OCI-LY1 (cell line): ENCODE measurements at regions not wholly inside any gene's neighbourhood (a gene's known extent, or its start where the extent isn't known, plus 50 kb on each side); places are given as distances from the start of the nearest gene placed in this dataset.
A peak's percentile ranks its signal among the peaks of the same experiment; 100 is the strongest.

Experiments
- H2AFZ ChIP-seq: fragments of 200-600 bp; sonication (generic), shearing (Covaris generic); 2 replicates; pipeline ENCODE4 v1.6.0; 2014; ENCODE audit warnings: antibody characterized with exemption, mild to moderate bottlenecking, low read length
- H3F3A ChIP-seq: fragments of 200-600 bp; sonication (generic), shearing (Covaris generic); 2 replicates; pipeline ENCODE4 v1.6.0; 2014; ENCODE audit warnings: mild to moderate bottlenecking, antibody characterized with exemption, low read length, moderate library complexity; ENCODE audit not compliant: insufficient read depth
- H3K27ac ChIP-seq: fragments of 200-600 bp; sonication (generic); 2 replicates; pipeline ENCODE4 v1.5.1; 2014; ENCODE audit warnings: low read length, mixed run types, mild to moderate bottlenecking, low read depth; ENCODE audit not compliant: poor library complexity, severe bottlenecking
- H3K27me3 ChIP-seq: fragments of 200-600 bp; sonication (generic); 2 replicates; pipeline ENCODE4 v1.6.0; 2014; ENCODE audit warnings: antibody characterized with exemption, mild to moderate bottlenecking, low read length, moderate library complexity; ENCODE audit not compliant: insufficient read depth
- H3K36me3 ChIP-seq: fragments of 200-600 bp; sonication (generic); 2 replicates; pipeline ENCODE4 v1.6.1; 2014; ENCODE audit warnings: mild to moderate bottlenecking, antibody characterized with exemption, low read length, moderate library complexity, mixed read lengths; ENCODE audit not compliant: insufficient read depth
- H3K4me1 ChIP-seq: fragments of 200-600 bp; sonication (generic); 2 replicates; pipeline ENCODE4 v1.5.1; 2014; ENCODE audit warnings: mild to moderate bottlenecking, low read length, moderate library complexity; ENCODE audit not compliant: insufficient read depth, severe bottlenecking
- H3K4me2 ChIP-seq: fragments of 200-600 bp; sonication (generic), shearing (Covaris generic); 2 replicates; pipeline ENCODE4 v1.6.1; 2014; ENCODE audit warnings: low read length
- H3K4me3 ChIP-seq: fragments of 200-600 bp; sonication (generic); 2 replicates; pipeline ENCODE4 v1.5.1; 2014; ENCODE audit warnings: low read length, low read depth, mild to moderate bottlenecking, mixed read lengths; ENCODE audit not compliant: poor library complexity, severe bottlenecking
- H3K79me2 ChIP-seq: fragments of 200-600 bp; shearing (Covaris generic); 2 replicates; pipeline ENCODE4 v1.6.1; 2016; ENCODE audit warnings: mixed run types, low read length, mixed read lengths; ENCODE audit not compliant: insufficient read depth
- H3K9ac ChIP-seq: fragments of 200-600 bp; sonication (generic), shearing (Covaris generic); 2 replicates; pipeline ENCODE4 v1.6.1; 2014; ENCODE audit warnings: mild to moderate bottlenecking, low read length, mixed read lengths
- H3K9me2 ChIP-seq: fragments of 200-600 bp; sonication (generic), shearing (Covaris generic); 2 replicates; pipeline ENCODE4 v1.6.1; 2014; ENCODE audit warnings: low read depth, mild to moderate bottlenecking, low read length, mixed read lengths
- H3K9me3 ChIP-seq: fragments of 200-600 bp; shearing (Covaris generic); 2 replicates; pipeline ENCODE4 v1.6.1; 2014; ENCODE audit warnings: low read length, mixed read lengths
- H4K20me1 ChIP-seq: fragments of 200-600 bp; sonication (generic), shearing (Covaris generic); 2 replicates; pipeline ENCODE4 v1.6.0; 2016; ENCODE audit warnings: mild to moderate bottlenecking, low read length; ENCODE audit not compliant: insufficient read depth
- EZH2 ChIP-seq: fragments of 200-600 bp; sonication (generic), shearing (Covaris generic); IDR thresholded peaks from 2 replicates; pipeline ENCODE4 v1.8.0; 2017; ENCODE audit warnings: borderline replicate concordance, mixed run types, mild to moderate bottlenecking, antibody characterized with exemption, low read length, moderate library complexity, mixed read lengths
- TF ChIP-seq, protein P1 (sequence below): fragments of 200-600 bp; sonication (generic), shearing (Covaris generic); IDR thresholded peaks from 2 replicates; pipeline ENCODE4 v1.5.1; 2017; ENCODE audit warnings: mild to moderate bottlenecking, antibody characterized with exemption, low read length, moderate library complexity, mixed read lengths

DNA sequence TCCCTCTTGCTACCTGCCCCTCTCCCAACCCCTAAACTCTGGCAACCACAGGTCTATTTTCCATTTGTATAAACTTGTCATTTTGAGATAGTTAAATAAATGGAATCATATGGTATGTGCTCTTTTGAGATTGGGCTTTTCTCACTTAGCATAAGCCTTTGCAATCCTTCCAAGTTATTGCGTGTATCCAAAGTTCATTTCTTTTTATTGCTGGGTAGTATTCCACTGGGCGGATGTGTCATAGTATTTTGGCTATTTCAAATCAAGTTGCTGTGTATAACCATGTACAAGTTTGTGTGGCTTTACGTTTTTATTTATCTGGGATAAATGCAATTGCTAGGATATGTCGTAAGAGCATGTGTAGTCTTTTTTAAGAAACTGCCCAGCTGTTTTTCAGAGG lies 55.5 kb upstream of the CUL3 start:
- no peaks in the 10 kb centered on the region for H3K36me3 ChIP-seq
- peaks cover 58% of the 10 kb centered on the region for H3K4me1 ChIP-seq
- no peak overlapping the region for H3K9ac ChIP-seq
- TF ChIP-seq, protein P1, sequence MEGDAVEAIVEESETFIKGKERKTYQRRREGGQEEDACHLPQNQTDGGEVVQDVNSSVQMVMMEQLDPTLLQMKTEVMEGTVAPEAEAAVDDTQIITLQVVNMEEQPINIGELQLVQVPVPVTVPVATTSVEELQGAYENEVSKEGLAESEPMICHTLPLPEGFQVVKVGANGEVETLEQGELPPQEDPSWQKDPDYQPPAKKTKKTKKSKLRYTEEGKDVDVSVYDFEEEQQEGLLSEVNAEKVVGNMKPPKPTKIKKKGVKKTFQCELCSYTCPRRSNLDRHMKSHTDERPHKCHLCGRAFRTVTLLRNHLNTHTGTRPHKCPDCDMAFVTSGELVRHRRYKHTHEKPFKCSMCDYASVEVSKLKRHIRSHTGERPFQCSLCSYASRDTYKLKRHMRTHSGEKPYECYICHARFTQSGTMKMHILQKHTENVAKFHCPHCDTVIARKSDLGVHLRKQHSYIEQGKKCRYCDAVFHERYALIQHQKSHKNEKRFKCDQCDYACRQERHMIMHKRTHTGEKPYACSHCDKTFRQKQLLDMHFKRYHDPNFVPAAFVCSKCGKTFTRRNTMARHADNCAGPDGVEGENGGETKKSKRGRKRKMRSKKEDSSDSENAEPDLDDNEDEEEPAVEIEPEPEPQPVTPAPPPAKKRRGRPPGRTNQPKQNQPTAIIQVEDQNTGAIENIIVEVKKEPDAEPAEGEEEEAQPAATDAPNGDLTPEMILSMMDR: no peak
- no peak for TF ChIP-seq EZH2
- H4K20me1 ChIP-seq: no peaks in the 10 kb centered on the region
- 0 out of 2 replicates have a peak, but pooled peaks cover 5% of the 10 kb centered on the region for H3F3A ChIP-seq
- peaks cover 4% of the 10 kb centered on the region; the same call in 1 of the 2 replicates for H3K9me3 ChIP-seq
- H3K9me2 ChIP-seq: no peaks in the 10 kb centered on the region
- no peak overlapping the region for H3K4me2 ChIP-seq
- H3K4me3 ChIP-seq: no peak overlapping the region
- H3K79me2 ChIP-seq: no peaks in the 10 kb centered on the region
- no peaks in the 10 kb centered on the region for H3K27me3 ChIP-seq
- H3K27ac ChIP-seq: peak overlapping the region; percentile 100
- no peak overlapping the region for H2AFZ ChIP-seq

GRCh38 chr2:224638301-224638823 lies 53.2 kb upstream of the CUL3 start:
- H3F3A ChIP-seq: 0 out of 2 replicates have a peak, but pooled peaks cover 5% of the 10 kb centered on the region
- peak overlapping the region; percentile 64 for H3K4me2 ChIP-seq
- no peaks in the 10 kb centered on the region for H3K9me2 ChIP-seq
- peak overlapping the region; percentile 100 for H3K27ac ChIP-seq
- H3K36me3 ChIP-seq: no peaks in the 10 kb centered on the region
- H3K9me3 ChIP-seq: peaks cover 4% of the 10 kb centered on the region; the same call in 1 of the 2 replicates
- no peaks in the 10 kb centered on the region for H3K27me3 ChIP-seq
- peak overlapping the region; percentile 70 for H3K9ac ChIP-seq
- peak overlapping the region; percentile 32 for H3K4me3 ChIP-seq
- no peak for TF ChIP-seq EZH2
- TF ChIP-seq, protein P1: no peak
- H4K20me1 ChIP-seq: no peaks in the 10 kb centered on the region
- peak overlapping the region; percentile 48 for H2AFZ ChIP-seq
- no peaks in the 10 kb centered on the region for H3K79me2 ChIP-seq
- H3K4me1 ChIP-seq: peaks cover 51% of the 10 kb centered on the region
